ENCODE measurements at regions not wholly inside any gene's neighbourhood (a gene's known extent, or its start where the extent isn't known, plus 50 kb on each side); places are given as distances from the start of the nearest gene placed in this dataset.

- TF ChIP-seq CTCF (IDR thresholded peaks at IDR 0.05; ENCODE audit: low read depth, low read length): no peak
- TF ChIP-seq EZH2phosphoT487 (IDR thresholded peaks at IDR 0.05; ENCODE audit: low read depth): no peak
These were observed 430.6 kb downstream of the BUD13 start for GRCh38 chr11:116342148-116342547.

Measured in OCI-LY3 (cell line).